Hematopoietic multipotent progenitor cell treated with erythropoietin and hydrocortisone succinate and interleukin-3 and kit ligand, for 8 days (in vitro differentiated cells): ENCODE measurements at regions not wholly inside any gene's neighbourhood (a gene's known extent, or its start where the extent isn't known, plus 50 kb on each side); places are given as distances from the start of the nearest gene placed in this dataset.

Experiments used
- DNase-seq: peaks from one replicate; pipeline ENCODE4 v3.0.0-alpha.2; 2015

DNA sequence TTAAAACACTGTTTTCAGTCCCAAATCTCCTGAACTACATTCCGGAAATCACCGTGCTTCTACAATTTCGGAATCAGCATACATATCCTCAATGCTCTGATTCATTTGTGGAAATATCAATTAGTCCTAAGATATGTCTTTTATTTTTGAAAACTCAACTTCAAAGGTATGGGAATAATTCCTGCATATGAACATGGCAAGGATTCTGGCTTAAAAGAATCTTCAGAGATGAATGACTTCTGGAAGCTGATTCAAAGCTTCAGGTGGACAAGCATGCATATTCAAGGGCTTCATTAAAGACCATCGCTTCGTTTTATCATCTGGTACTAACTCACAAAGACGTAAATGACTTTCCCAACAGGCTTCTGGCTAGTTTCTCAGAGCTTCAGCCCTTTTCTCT, 246.0 kb upstream of the LRRN1 start:
- no peak for DNase-seq

DNA sequence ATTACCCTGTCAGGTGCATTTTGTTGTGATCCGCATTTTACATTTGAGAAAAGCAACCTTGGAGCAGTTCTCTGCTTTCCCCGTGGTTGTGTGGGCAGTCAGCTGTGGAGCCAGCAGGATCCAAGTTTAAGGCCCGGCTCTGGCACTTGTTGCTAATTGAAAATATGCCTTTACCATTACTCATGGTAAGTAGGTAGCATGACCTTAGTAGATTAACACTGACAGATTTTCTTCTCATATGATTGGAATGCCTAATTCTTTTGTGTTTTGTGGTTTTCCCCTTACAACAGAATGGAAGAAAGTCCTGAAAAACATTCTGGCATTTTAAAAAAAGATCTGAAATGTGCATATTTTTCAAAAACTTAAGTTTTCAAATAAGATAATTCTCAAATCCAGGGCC, 246.5 kb upstream of the LRRN1 start:
- no peak for DNase-seq

DNA sequence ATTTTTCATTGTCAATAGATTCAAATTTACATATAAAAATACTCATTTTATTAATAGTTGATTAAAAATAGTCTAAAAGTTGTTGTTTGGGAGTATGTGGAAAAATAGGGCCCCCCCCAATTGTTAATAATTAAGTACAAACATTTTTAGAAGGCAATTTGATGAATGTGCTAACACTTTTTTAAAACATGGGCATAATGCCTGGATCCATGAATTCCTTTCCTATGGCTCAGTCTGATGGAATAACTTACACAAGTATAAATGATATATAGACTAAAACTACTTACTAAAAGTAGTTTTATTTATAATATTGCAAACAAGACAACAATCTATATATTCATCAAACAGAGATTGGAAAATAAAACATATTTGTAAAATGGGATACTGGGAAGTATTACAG, 247.2 kb upstream of the LRRN1 start:
- DNase-seq: no peak

DNA sequence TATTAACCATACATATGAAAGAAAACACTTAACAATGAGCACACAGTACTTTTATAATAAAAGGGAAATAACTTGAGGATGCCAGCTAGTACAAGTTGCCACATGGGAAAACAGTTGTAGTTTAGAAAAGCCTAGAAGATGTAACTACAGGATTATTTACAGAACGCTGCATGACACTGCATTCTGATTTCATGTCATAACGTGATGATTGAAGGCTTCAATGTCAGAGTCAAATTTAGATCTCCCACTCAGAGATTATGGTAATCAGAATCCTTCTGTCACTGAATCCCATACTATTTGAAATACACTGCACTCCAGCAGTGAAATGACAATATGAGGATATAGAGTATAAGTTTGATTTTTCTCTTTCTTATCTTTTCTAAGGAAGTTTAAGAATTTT, 253.9 kb upstream of the LRRN1 start:
- DNase-seq: no peak

DNA sequence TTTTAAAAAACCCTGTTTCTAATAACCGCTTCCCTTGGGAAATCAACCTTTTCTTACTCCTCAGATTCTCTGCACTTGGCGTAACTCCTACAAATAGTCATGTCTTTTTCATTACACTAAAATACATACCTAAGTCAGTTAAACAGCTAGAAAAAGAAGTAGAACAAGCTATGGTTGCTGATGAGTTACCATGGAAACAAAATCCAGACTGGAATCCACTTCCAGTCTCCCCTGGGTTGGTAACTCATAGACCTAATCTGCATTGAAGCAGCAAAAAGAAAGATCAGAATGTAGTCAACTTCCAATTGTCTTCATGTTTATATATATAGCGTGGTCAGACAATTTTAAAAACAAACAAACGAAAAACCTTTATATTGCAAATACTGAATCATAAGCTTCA, 260.8 kb upstream of the LRRN1 start:
- DNase-seq: no peak

DNA sequence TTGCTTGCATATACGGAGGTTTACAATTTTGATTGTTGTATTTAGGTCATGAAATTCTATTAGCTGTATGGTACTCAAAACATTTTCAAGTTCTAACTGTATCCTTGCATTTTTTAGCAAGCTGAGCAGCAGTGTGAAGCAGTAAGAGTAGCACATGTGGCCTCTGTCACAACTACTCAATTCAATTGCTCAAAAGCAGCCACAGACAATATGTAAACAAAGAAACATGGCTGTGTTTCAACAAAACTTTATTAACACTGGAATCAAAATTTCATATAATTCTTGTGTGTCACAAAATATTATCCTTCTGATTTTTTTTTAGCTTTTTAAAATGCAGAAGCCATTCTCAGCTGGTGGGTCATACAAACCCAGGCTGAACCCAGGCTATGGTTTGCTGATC, 266.7 kb upstream of the LRRN1 start:
- DNase-seq: no peak

DNA sequence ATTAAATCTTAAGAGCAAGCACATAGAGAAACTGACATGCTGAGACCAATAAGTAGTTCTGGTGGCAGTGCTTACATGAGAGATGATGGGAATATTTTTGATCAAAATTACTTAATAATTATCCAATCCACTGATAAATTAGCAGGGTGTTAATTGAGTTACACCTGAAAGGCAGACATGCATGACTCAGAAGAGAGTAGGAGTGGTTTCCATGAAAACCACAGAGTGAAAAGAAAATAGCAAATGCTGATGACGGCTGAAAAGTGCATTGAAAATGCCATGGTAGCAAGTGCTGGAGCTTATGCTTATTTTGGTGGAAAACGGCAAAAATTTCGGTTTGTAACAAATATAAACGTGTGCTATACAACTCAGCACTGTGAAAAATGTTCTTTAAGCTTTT, 267.8 kb upstream of the LRRN1 start:
- no peak for DNase-seq

DNA sequence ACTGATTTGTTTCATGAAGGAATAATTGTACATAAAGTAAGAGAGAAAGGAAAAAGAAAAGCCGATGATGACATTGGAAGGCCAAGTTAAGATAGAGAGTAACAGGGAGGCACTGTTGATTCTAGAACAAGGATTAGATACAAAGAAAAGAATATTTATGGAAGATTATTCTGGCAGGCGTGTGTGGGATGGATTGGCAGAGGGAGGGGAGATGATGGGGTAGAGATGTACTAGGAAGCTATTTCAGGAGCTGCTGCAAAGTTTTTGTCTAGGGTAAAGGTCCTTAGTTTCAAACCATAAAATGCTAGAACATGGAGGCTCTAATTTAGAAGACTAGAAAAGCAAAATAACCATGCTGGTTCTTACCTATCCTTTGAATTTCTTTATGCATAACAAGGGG, 280.0 kb upstream of the LRRN1 start:
- DNase-seq: no peak

DNA sequence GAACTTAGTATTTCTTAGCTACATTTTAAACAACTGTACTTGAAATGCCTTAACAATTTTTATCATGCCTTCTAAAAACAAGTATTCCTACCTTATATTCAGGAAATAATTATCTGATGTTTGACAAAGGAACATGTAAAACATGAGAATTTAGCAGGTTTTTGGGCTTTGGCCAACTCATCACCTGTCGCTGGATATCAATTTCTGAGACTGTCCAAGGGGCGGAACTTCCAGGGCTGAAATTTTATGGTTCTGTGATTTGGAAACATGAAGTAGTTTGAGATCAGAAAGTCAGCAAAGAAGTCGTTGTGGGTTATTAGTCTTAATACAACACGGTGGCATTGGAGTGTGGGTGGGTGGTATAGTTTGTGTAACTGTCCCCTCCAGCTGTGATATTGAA, 282.2 kb upstream of the LRRN1 start:
- DNase-seq: no peak

DNA sequence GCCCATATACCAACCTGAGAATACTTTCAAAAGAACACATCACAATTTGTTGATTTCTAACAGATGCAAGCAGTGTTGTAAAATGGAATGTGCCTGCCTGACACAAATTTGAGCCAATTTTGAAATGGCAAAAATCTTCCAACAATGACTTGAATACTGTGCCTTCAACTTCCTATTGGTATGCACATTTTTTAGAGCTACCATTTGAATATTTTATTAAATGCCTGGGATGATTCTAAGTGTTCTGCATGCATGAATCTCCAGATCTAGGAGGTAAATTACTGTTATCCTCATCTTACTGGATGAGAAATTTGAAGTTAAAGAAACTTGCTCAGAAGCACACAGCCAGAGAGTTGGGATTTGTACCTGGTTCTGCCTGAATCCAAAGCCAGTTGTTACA, 282.8 kb upstream of the LRRN1 start:
- no peak for DNase-seq

DNA sequence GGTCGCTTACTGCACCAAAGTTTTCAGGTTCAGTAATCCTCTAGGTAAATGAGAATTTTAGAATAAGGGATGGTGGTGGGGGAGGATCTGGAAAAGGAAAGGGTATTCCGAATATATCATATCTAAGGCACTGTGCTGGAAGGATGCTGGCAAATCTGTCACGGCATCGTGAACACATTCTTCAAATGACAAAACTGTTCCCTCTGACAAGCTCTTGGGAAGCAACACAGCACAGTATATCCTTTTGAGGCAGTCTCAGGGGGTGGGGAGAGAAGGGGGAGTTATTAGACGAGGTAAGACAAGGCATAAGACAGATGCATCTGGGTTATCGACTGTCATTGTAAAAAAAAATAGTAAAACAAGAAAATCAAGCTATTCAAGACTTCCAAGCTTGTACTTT, 289.6 kb upstream of the LRRN1 start:
- no peak for DNase-seq

DNA sequence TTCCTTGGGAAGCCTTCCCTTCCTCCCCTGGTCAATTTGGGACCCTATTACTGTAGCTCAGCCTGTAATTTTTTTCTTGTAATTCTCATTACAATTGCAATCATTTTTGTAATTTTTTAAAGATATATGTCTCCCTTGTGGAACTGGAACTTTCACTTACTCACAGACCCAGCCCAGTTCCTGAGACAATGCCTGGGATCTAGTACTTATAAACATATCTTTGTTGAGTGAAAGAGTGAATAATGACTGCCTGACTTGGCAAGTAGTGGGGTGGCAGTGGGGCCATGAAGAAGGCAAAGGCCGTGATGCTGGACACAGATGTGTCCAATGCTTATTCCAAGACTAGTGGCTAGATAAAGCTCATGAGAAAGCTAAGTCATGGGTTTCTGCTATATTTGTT, 294.5 kb upstream of the LRRN1 start:
- DNase-seq: no peak

DNA sequence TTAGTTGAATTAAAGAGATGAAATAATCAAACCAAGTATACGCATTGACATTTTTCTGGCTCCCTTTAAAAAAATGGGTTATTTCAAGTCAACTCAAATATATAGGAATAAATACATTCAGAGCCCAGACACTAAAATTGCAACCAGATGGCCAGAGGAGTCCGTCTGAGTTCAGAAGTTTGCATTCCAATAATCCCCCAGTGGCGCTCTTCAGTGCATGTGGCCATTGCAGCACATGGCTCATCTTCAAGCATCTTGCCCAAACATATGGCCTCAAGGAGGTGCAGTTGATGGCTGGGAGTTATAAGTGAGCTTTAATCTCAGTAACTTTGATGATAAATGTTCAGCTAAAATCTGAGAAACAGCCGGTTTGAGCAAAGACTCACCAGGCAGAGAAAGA, 295.8 kb upstream of the LRRN1 start:
- no peak for DNase-seq

DNA sequence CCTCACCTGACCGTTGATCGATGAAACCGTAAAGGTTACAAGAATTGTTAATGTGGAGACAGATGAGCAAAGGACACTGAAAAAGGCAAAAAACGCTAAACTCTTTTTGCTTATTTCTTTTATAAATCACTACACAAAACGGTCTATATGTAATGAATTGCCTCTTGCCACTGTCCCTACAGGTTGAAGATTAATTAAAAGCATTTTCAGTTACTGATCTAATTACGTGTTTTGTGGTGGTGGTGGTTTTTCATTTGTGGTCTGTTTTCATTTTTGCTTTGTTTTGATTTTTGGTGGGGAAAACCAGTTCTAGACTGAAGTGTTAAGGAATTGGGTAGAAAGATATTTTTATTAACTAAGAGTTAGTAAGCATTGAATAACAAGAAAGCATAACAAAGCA, 299.2 kb upstream of the LRRN1 start:
- no peak for DNase-seq

DNA sequence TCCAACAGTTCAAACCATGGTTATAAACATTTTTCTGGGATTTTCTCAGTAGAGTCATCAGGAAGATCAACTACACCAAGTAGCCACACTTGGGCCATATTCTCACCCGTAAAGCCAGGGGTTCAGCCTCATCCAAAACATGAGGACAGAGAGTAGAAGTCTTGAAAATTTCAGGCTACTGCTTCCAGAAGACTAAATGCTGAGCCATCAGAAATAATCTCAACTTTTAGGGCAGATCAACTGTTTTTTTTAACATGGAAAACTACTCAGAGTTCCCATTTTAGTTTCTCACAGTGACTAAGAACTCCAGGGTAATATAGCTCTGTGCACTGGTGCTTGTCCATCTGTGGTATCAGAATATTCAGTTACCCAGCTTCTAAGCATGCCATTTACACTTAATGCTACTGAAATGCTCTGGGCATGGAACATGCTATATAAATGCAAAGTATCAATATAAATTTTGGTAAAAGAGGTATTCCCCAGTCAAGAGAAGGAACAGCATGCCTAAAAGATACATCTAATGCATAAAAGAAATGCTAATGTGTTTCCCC, 300.1 kb upstream of the LRRN1 start:
- DNase-seq: no peak

DNA sequence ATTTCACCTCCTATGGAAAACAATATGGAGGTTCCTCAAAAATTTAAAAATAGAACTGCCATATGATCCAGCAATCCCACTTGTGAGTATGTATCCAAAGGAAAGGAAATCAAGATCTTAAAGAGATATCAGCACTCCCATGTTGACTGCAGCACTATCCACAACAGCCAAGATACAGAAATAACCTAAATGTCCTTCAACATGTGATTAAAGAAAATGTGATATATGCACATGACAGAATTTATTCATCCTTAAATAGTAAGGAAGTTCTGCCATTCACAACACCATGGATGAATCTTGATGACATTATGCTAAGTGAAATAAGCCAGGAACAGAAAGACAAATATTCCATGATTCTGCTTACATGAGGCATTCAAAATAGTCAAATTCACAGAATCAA, 303.6 kb upstream of the LRRN1 start:
- no peak for DNase-seq

DNA sequence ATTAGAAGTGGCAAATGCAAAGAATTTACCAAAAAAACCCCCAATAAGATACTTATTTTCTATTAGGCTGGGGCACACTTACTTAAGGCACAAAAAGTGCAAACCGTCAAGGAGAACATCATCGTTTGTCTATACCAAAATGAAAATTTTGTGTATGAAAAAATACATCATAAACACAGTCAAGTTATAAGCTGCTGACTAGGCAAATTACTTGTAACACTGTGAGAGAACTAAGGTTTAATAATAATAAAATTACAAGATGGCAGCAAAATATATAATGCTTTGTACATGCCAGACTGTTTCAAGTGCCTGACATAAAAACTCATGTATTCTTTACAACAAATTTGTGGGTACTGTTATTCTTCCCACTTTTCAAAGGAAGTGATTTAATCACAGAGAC, 297.2 kb upstream of the CRBN start:
- DNase-seq: no peak

DNA sequence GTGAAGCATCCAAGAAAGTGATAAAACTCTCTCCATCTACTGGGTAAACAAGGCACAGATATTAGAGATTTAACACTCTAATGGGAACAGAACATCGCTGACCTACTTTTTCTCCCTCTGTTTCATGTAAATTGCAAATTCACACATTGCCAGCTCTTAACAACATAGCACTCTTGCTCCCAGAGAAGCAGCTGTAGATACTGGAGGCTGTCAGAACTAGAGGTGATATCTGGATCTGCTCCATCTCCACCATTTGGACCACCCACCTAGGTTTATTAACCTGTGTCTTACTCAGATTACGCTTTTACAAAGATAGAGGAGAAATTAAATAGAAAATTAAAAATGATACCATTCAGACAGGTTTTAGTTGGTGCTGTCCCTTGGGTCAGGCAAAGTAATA, 289.1 kb upstream of the CRBN start:
- DNase-seq: no peak

DNA sequence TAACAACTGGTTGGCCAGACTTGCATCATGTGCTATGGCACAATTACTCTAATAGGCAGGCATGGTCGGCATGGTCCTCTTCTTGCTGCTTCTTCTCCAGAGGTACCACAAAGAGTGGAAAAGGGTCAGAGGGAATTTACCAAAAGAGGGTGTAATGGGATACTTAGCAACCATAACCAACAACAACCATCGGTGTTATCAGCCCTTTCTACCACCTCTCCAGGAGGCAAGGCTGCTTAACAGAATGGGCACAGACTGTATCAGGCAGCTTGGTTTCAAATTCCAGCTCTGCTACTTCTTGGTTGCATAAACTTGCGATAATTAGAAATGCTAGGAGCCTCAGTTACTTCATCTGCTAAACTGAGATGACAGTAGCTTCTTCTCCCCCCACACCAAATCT, 284.6 kb upstream of the CRBN start:
- no peak for DNase-seq

DNA sequence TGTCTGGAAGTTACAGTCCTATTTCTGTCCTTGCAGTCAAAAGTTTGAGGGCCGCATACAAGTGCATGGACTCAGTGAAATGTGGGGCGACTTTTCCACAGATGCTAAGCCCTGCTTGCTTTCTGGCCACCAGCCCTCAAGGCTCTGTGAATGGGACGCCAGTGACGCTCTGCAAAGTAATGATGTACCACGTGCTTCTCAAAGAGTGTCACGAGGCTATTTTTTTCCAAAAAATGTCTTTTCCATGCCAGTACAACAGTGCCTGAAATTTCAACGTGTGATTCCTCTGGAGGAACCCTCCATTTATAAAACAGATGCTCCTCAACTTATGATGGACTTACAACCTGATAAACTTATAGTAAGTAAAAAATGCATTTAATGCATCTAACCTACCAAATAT, 281.8 kb upstream of the CRBN start:
- DNase-seq: no peak

DNA sequence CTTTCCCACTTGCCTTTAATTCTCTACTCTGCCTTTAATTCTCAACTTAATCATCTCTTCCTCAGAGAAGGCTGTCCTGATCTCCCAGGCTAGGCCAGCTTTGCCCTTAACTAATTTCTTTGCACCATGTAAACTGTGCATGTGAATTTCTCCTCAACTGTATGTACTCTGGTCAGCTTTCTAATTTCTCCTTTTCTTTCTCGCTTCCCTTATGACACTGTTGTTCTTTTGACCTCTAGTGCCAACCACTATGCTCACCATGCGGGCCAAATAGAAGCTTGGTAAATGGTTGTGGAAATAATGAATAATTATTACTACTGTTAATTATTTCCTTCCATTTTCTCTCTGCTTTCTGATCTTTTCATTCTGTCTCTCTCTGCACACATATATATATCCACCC, 269.0 kb upstream of the CRBN start:
- no peak for DNase-seq

DNA sequence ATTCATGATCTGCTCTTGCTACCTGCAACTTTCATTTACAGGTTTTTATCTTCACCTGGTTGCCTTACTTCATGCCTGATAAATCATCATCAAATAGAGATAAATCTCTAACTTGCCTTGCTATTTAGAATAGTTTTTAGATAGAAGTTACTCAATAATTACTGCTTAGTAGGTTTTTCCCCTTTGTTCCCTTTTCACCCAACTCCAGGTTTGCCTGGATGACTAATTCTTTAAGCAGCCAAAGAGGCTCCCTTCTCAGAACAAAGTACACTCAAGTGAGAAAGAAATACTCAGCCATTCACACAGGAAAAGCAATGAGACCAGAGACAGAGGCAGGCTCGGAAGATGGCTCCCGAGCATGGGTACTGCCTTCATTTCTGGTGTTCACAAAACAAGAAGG, 268.1 kb upstream of the CRBN start:
- no peak for DNase-seq

DNA sequence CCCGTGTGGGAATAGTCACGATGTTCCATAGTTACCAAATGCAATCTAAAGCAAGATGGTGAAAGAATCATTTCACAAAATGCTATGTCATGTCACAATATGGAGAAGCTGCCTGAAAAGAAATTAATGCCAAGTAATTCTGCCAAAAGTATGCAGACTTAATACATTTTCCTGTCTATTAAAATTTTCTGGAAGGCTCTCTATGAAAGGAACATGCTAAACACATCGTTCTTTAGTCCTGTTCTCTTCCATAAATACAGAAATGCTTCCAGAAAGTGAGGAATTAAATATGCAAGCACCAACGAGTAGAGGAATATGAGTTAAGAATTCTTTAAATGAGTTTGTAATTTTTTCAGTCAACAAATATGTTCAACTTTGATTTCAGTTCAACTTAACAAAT, 266.8 kb upstream of the CRBN start:
- no peak for DNase-seq

DNA sequence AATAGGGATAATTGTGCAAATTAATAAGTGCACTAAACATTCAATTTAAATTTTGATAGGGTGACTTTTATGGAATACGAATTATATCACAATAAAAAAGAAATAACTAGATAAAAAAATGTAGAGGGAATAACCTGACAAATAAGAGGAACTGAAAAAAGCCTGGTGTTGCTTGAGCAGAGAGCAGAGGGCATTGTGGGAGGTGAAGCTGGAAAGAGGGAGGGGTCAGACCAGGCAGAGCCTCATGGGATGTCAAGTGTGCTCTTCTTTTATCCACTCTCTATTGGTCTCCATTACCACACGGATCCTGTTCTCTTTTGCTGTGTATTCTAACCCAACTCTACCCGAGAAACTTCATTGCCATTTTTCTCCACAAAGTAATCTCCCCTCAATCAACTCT, 264.0 kb upstream of the CRBN start:
- no peak for DNase-seq

DNA sequence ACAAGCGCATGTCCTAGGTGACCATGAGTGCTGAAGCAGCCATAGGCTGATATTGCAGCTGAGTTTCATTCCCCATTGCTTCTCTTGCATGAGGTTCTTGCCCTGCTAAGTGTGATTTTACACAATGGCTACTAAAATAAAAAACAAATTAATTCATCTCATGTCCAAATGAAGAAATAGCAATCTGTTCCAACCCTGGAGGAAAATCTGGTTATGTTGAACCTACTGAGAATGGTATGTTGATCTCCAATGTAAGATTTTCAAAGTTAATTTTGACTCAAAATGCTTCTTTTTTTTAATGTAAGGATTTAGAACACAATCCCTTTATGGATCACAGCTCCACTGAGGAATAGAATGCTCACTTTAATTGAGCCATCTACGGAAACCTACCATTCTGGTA, 254.2 kb upstream of the CRBN start:
- DNase-seq: no peak

DNA sequence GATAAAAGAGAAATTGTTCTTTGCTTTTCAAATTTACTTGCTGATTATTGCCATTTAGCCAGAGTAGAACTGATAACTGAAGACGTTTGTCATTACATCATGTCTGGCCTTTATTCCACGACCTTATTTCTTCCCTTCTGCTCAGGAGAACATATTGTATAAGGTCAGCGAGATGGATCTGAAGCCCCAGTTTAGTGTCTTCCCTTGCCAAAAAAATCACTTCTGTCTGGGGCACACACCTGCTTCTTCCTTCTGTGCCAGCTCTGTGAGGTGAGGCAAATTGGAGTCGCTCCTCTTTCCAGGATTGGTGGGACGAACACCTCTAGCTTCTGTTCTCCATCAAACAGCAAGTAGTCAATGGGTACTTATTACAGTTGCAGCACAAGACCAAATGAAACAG, 250.3 kb upstream of the CRBN start:
- no peak for DNase-seq
